NCI-H748 (cell line): ENCODE measurements at regions not wholly inside any gene's neighbourhood (a gene's known extent, or its start where the extent isn't known, plus 50 kb on each side); places are given as distances from the start of the nearest gene placed in this dataset.

Experiments
- DNase-seq: peaks from one replicate; lab custom pipeline; 2025; ENCODE audit not compliant: unreplicated experiment; lab: John Stamatoyannopoulos, UW

- DNase-seq, result no peak
These were observed 146.4 kb upstream of the PPP1R26 start for GRCh38 chr9:135332979-135333748.

GRCh38 chr9:135334953-135335460, 144.6 kb upstream of the PPP1R26 start:
- DNase-seq, result no peak

GRCh38 chr9:135335691-135336181, 143.8 kb upstream of the PPP1R26 start:
- no peak for DNase-seq

DNA sequence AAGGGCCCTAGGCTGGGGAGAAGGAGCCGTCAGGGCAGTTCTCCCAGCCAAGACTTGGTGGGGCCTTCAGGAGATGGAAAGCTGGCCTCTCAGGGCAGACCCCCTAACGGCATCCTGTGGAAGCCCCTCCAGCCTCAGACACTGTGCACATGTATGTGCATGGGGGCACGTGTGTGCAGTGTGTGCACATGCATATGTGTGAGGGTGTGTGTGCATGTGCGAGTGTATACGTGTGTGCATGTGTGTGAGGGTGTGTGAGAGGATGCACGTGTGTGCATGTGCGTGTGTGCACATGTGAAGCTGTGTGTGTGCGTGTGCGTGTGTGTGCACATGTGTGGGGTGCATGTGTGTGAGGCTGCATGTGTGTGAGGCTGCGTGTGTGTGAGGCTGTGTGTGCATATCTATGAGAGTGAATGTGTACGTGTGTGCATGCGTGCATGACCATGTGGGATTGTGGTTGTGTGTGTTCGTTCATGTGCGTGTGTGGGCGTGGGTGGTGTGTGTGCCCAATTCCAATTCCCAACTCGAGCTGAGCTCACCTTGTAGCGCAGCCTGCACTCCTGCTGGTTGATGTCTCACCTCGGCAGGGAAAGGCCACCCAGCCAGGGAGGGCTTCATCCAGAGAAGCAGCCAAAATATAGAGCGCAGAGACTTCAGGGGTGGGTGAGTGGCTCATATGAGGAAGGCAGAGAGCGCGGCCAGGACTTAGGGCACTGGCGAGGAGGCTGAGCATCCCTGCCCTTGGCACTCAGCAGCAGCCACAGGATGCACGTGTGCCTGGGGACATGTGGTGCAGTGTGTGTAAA, 142.7 kb upstream of the PPP1R26 start:
- no peak for DNase-seq

GRCh38 chr9:135338546-135338945, 141.0 kb upstream of the PPP1R26 start:
- no peak for DNase-seq

DNA sequence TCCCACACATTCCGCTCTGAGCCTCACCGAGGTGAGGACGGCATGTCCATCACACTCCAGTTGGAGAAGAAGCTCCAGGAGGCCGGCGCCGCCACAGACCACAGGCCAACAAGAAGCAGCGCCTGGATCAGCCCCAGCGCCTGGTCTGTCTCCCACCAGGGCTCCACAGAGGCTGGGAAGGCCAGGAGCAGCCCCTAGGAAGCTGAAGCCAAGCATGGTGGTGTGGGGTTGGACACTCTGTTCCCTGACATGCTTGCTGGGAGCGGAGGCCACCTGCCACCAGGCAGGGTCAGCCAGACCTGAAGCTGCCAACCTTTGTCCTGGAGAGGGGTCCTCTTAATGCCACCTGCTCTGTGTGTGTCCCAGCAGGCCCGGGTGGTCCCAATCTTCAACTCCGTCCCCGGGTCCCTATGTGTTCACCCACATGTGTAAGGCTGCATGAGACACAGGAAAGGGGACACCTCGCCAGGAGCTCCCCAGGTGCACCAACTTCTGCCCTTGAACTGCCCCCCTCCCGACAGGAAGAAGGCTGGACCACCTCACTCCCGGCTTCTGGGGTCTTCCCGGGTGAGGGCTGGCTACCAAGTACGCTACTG, 140.1 kb upstream of the PPP1R26 start:
- no peak for DNase-seq

GRCh38 chr9:135340143-135340655, 139.4 kb upstream of the PPP1R26 start:
- no peak for DNase-seq

DNA sequence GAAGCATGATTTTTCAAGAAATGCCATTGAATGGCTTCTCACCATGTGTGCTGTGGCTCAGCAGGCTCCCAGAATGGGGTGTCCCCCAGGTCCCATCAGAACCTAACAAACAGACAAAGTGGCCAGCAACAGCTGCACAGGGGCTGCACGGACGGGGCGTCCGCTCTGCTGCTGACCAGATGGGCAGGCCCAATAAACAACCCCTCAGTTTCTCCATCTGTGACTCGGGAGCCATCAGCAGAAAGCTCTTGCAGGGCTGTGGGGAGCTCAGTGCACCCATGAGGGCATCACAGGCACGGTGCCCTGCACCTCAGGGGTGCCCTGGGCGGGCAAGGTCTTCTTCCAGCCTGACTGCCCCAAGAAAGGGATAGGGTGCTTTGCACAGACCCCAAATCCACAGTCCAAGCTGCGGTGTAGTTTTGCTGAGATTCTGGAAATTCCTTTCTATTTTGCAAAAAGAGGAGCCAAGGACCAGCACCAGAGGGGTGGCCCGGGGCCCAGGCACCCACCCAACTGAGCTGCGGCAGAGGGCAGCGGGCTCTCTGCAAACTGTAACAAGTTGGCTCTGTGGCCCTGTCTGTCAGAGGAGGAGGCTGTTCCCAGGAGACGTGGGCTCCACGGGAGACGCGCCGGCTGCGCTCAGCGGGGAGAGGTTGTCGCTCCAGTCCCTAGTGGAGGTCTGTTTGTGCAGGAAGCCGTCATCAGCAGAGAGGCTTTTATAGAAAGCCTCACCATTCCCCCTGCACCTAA, 138.7 kb upstream of the PPP1R26 start:
- DNase-seq, result no peak

DNA sequence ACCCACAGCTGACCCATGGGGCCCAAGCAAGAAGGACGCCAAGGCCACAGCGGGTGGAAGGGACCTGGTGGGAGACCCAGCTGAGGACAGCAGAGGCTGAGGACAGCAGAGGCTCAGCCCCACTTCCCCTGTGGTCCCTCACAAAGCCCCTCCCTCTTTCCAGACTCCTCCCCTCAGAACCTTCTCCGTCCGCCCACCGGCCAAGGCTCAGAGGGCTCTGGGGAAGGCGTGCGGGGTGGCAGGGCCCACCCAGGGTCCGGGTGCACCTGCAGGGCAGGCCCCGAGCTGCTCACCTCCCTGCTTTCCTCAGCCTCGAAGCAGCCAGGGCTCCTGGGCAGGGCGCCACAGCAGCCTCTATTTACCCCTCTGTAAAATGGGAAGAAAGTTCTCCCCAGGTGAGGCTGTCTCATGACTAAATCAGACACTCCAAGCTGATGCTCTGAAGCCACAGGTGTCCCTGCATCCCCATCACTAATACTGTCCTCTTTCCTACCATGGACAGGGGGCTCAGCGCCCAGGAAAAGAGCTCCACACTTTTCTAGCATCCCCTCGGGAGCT, 137.9 kb upstream of the PPP1R26 start:
- DNase-seq, result no peak

- no peak for DNase-seq
These were observed 137.1 kb upstream of the PPP1R26 start for GRCh38 chr9:135342206-135343130.

DNA sequence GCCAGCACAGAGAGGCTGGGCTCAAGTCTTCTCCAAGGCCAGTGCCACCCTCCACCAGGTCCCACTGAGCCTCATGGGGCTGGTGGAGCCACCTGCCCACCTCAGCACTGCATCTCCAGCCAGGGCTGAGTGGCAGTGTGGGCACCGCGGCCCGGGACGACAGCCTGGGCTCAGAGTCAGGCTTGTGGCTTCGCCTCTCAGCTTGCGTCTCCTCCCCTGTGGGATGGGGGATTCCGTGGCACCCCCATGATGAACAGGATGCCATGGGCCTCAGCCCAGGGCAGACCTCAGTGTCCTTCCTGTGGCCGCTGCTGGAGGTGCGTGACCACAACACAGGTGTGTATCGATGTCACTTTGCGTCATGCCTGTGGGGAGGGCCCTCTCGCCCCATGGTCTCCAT, 136.4 kb upstream of the PPP1R26 start:
- no peak for DNase-seq

GRCh38 chr9:135343837-135344522, 135.6 kb upstream of the PPP1R26 start:
- DNase-seq, result peak; percentile 66

- DNase-seq, result no peak
These were observed 135.1 kb upstream of the PPP1R26 start for GRCh38 chr9:135344523-135344901.

GRCh38 chr9:135344915-135345500, 134.6 kb upstream of the PPP1R26 start:
- no peak for DNase-seq

DNA sequence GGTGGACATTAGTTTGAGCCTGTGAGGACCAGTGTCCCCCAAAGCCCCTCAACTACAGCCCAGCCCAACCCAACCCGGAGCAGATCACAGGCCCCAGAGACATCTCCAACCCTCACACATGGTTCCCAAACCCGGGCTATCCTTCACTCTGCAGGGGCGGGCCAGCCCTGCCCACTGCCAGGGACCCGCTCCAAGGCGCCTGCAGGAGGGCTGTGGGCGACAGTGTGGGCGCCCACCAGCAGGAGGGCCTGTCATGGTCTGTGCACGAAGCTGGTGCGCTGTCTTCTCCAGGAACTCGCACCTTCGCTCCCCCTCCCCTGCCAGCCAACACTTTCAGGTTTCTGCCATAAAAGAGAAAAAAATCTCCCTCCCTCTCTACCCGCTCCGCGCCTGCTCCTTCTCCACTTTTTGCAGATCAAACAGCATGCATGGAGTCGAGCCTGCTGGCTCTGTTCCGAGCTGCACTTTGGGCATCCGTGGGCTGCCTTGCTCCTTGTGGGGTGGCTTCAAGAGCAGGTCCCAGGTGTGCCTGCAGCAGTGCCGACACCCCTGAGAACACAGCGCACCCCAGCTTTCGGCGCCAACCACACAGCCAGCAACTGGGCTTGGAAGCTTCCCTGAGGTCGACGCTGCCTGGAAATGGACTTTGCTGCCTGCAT, 133.7 kb upstream of the PPP1R26 start:
- no peak for DNase-seq

DNA sequence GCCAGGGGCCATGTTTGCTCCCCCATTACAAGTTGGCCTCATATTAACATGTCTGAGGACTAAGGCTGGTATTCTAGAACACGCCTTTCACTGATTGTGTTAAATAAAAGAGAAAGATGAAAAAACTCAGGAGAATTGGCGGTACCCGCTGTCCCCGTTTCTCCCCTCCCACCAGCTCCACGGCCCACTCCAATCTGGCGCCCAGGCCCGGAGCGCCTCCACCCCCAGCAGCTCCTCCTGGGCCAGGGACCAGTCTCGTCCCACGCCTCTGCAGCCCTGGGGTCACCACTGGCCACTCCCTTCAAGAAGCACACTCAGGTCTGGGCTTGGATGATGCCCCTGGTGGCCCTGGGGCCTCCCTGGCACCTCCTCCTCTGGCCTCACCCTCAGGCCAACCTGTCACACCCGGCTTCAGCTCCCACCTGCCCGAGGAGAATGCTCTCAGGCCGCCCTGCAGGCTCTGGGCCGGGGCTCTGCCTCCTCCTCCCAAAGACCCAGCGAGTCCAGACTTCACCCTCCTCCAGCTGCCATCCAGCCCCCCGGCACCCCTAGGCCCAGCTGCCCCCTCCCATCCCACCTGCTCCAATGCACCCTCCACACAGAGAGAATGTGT, 133.0 kb upstream of the PPP1R26 start:
- DNase-seq, result no peak

- DNase-seq, result no peak
These were observed 132.1 kb upstream of the PPP1R26 start for GRCh38 chr9:135347461-135347860.
